ENCODE measurements at regions not wholly inside any gene's neighbourhood (a gene's known extent, or its start where the extent isn't known, plus 50 kb on each side); places are given as distances from the start of the nearest gene placed in this dataset.

DNA sequence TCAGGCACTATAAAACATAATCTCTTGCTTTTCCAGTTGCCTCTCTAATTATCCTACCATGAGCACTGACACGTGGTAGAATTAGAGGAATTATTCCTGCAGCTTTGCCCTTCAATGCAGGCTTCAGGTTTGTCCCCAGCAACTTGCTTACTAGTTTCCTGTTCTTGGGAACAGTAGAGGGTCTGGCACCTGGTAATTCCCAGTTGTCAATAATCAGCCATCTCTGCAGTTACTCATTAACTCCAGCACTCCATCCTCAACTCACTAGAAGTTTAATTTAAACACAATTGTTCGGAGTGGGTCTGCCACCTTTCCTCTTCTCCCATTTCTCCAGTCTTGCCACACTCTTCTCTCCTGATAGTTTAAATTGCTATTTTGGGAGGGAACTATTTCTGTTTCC is 324.3 kb upstream of the KIAA1217 start:
- H3K27me3 Mint-ChIP-seq (ENCODE audit: low read depth, poor library complexity) = peaks cover 13% of the 10 kb centered on the region
- no peak overlapping the region for H3K27ac Mint-ChIP-seq
- H3K4me1 Mint-ChIP-seq = no peaks in the 10 kb centered on the region
- no peak overlapping the region for H3K4me3 Mint-ChIP-seq
- DNase-seq = no peak
- H3K9me3 Mint-ChIP-seq = no peaks in the 10 kb centered on the region
- TF ChIP-seq, protein P1, sequence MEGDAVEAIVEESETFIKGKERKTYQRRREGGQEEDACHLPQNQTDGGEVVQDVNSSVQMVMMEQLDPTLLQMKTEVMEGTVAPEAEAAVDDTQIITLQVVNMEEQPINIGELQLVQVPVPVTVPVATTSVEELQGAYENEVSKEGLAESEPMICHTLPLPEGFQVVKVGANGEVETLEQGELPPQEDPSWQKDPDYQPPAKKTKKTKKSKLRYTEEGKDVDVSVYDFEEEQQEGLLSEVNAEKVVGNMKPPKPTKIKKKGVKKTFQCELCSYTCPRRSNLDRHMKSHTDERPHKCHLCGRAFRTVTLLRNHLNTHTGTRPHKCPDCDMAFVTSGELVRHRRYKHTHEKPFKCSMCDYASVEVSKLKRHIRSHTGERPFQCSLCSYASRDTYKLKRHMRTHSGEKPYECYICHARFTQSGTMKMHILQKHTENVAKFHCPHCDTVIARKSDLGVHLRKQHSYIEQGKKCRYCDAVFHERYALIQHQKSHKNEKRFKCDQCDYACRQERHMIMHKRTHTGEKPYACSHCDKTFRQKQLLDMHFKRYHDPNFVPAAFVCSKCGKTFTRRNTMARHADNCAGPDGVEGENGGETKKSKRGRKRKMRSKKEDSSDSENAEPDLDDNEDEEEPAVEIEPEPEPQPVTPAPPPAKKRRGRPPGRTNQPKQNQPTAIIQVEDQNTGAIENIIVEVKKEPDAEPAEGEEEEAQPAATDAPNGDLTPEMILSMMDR (IDR thresholded peaks at IDR 0.05) = no peak
- no peaks in the 10 kb centered on the region for H3K36me3 Mint-ChIP-seq (ENCODE audit: low read depth)

DNA sequence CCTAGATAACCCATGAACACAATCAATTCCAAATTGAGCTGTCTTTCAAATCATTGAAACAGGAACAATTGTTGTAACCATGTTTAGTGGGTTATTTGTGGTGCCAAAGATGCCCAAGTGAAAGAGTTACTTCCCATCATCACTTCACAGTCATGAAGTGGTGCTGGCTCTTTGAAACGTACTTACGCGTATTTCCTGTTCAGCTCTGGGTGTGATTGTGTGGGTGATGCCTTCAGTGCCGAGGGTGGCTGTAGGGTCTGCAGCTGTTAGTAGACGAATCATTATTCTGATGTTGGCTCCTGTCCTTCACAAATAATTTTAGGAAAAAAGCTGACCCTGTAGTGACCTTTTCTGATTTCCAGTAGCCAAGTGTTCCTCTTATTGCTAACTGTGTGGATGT is 323.1 kb upstream of the KIAA1217 start:
- no peak overlapping the region for H3K4me3 Mint-ChIP-seq
- DNase-seq = no peak
- H3K27me3 Mint-ChIP-seq (ENCODE audit: low read depth, poor library complexity) = peaks cover 13% of the 10 kb centered on the region
- TF ChIP-seq, protein P1 (IDR thresholded peaks at IDR 0.05) = no peak
- no peaks in the 10 kb centered on the region for H3K9me3 Mint-ChIP-seq
- H3K36me3 Mint-ChIP-seq (ENCODE audit: low read depth) = no peaks in the 10 kb centered on the region
- no peak overlapping the region for H3K27ac Mint-ChIP-seq
- H3K4me1 Mint-ChIP-seq = no peaks in the 10 kb centered on the region

DNA sequence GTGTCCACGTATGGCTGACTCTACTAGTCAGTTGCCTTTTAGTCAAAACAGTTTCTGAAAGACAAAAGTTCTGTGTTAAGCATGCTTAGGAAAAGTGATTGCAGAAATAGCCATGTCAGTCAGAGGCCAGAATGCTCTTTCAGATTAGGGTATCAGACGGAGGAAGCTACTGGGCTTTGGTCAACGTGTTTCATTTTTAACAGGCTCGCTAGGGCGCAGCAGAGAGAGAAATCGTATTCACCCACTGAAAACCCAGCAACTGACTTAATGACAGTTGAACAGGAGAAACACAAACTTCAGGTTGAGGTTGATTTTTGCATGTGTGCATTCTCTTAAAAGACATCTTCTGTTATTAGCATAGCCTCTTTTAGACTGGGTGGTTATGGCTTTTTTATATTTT is 322.6 kb upstream of the KIAA1217 start:
- Mint-ChIP-seq H3K27me3 (ENCODE audit: low read depth, poor library complexity) (peaks cover 13% of the 10 kb centered on the region), H3K9me3 (no peaks in the 10 kb centered on the region), H3K27ac (no peak overlapping the region), H3K36me3 (ENCODE audit: low read depth) (no peaks in the 10 kb centered on the region), H3K4me1 (no peaks in the 10 kb centered on the region), H3K4me3 (no peak overlapping the region)
- TF ChIP-seq, protein P1 (IDR thresholded peaks at IDR 0.05) = no peak
- DNase-seq = no peak

DNA sequence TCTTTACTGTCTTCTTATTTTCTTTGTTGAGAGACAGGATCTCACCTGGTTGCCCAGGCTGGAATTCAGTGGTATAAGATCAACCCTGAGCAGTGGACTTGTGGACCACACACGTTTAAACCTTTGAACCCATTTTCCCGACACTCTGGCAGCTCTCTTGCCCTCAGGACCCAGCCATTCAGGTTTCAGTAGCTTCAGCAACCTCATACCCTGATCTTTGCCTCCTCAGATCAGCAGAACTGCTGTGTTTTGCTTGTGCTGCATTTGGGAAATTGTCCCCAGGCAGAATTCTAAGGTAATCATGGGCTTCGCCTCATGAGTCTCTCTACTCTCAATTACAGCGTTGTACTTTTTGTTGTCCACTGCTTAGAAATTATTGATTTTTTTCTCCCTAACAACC is 317.6 kb upstream of the KIAA1217 start:
- DNase-seq = no peak
- Mint-ChIP-seq H3K27ac (no peak overlapping the region), H3K27me3 (ENCODE audit: low read depth, poor library complexity) (peaks cover 3% of the 10 kb centered on the region), H3K4me3 (no peak overlapping the region), H3K9me3 (peaks cover 4% of the 10 kb centered on the region), H3K4me1 (no peaks in the 10 kb centered on the region), H3K36me3 (ENCODE audit: low read depth) (no peaks in the 10 kb centered on the region)
- TF ChIP-seq, protein P1 (IDR thresholded peaks at IDR 0.05) = no peak

DNA sequence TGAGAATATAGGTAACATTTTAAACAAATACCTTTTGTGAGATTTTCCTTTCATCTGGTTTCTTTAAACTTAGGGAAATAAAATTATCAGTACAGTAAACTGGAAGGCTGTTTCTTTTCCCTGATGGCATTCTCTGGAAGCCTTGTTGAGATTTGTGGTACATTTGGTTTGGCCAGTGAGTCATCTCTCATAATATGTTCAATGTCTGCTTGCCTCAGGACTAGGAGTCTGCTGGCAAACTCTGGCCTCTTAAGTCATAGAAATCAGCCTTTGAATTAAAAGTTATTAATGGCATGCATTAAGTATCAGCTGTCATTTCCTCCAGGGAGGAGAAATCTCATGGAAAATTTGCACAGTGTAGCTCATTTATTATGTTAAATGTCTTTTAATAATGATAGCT is 316.6 kb upstream of the KIAA1217 start:
- TF ChIP-seq, protein P1 (IDR thresholded peaks at IDR 0.05) = no peak
- Mint-ChIP-seq H3K4me3 (no peak overlapping the region), H3K36me3 (ENCODE audit: low read depth) (no peaks in the 10 kb centered on the region), H3K27ac (no peak overlapping the region), H3K4me1 (no peaks in the 10 kb centered on the region), H3K9me3 (peaks cover 4% of the 10 kb centered on the region), H3K27me3 (ENCODE audit: low read depth, poor library complexity) (peaks cover 3% of the 10 kb centered on the region)
- no peak for DNase-seq

DNA sequence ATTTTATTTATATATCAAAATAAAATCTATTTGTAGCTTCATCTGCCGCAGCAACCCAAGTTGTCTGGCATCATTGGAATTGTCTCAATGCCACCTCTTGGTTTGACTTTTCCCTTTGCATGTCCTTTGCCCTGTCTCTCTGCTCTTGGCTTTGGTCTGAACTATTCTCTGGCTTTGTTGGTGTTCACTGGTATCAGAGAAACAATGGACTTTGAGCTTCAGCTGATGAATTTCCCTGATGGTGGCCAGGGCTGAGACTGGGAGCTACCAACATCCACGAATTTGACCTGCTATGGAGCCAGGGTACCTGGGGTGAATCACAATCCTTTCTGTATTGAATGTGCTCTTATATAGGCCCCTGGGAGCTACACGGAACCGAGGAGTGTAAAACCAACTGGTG is 311.7 kb upstream of the KIAA1217 start:
- H3K4me3 Mint-ChIP-seq = no peak overlapping the region
- no peak overlapping the region for H3K27ac Mint-ChIP-seq
- no peak for DNase-seq
- H3K4me1 Mint-ChIP-seq = no peaks in the 10 kb centered on the region
- no peaks in the 10 kb centered on the region for H3K36me3 Mint-ChIP-seq (ENCODE audit: low read depth)
- TF ChIP-seq, protein P1 (IDR thresholded peaks at IDR 0.05) = no peak
- H3K27me3 Mint-ChIP-seq (ENCODE audit: low read depth, poor library complexity) = peaks cover 11% of the 10 kb centered on the region
- H3K9me3 Mint-ChIP-seq = peaks cover 4% of the 10 kb centered on the region
